ENCODE measurements at regions not wholly inside any gene's neighbourhood (a gene's known extent, or its start where the extent isn't known, plus 50 kb on each side); places are given as distances from the start of the nearest gene placed in this dataset.

- Histone ChIP-seq H2AFZ (ENCODE audit: low read depth, low read length) (no peak overlapping the region), H3K4me2 (ENCODE audit: insufficient read depth, low read length) (no peak overlapping the region), H3K27ac (ENCODE audit: extremely low read depth, low read depth, low read length) (no peak overlapping the region), H3K36me3 (ENCODE audit: control insufficient read depth, insufficient read depth, low read length) (no peaks in the 10 kb centered on the region), H3K9me1 (ENCODE audit: control insufficient read depth, insufficient read depth, low read length) (no peaks in the 10 kb centered on the region), H3K9ac (ENCODE audit: insufficient read depth in 1 of 2, low read depth in 2 of 2, low read length in 2 of 2) (no peak overlapping the region), H3K79me2 (ENCODE audit: control insufficient read depth, insufficient read depth, low read length) (no peaks in the 10 kb centered on the region), H4K20me1 (replicated peaks; ENCODE audit: control insufficient read depth, insufficient read depth, low read length) (no peaks in the 10 kb centered on the region), H3K4me1 (replicated peaks in 1 of 2; ENCODE audit: control insufficient read depth in 2 of 2, insufficient read depth in 2 of 2, low read length in 2 of 2) (no peaks in the 10 kb centered on the region), H3K27me3 (ENCODE audit: control insufficient read depth in 2 of 2, insufficient read depth in 2 of 2, low read length in 2 of 2) (no peaks in the 10 kb centered on the region), H3K9me3 (replicated peaks; ENCODE audit: control insufficient read depth, insufficient read depth, low read depth, low read length) (no peaks in the 10 kb centered on the region; the same call in 1 of the 2 replicates), H3K4me3 (no peak overlapping the region)
- POLR2A ChIA-PET: no interaction called here
- DNase-seq (ENCODE audit: extremely low read depth in 1 of 4, low spot score in 3 of 4): no peak
- no peak for FAIRE-seq
- intact Hi-C loops (cut with micrococcal nuclease) (no loop called here), in situ Hi-C loops (cut with MboI) (no loop called here)
- ATAC-seq: no peak
- CTCF ChIA-PET (ENCODE audit: low intra/inter-chr PET ratio): no interaction called here
- WGBS (ENCODE audit: insufficient coverage, low coverage, missing lambda C conversion rate): 2% methylated on average over 7 of the region's 7 CpGs
- no peak for TF ChIP-seq KDM2B (CRISPR knock-in tag; IDR thresholded peaks at IDR 0.05)
- TF ChIP-seq CHAMP1 (IDR thresholded peaks at IDR 0.05): no peak
- no peak for TF ChIP-seq U2AF2 (optimal IDR thresholded peaks at IDR 0.05; ENCODE audit: low read depth, low read length)
- no peak for TF ChIP-seq ETS2 (tag; IDR thresholded peaks at IDR 0.05; ENCODE audit: borderline replicate concordance, poor library complexity, severe bottlenecking)
- no peak for TF ChIP-seq ZBTB17 (CRISPR knock-in tag; IDR thresholded peaks at IDR 0.05)
- TF ChIP-seq ZNF398 (CRISPR knock-in tag; IDR thresholded peaks at IDR 0.05): no peak
- BruUV-seq (replicated peaks): no TSS peak
Measured at GRCh38 chr21:27743971-27744564, 777.2 kb upstream of the ADAMTS5 start.
